Epithelial cell of esophagus (primary cell): ENCODE measurements at regions not wholly inside any gene's neighbourhood (a gene's known extent, or its start where the extent isn't known, plus 50 kb on each side); places are given as distances from the start of the nearest gene placed in this dataset.

Experiments used
- DNase-seq: peaks from one replicate; pipeline ENCODE4 v3.0.0; 2010; ENCODE audit warnings: low read depth
- H3K4me3 ChIP-seq: 2 replicates; pipeline ENCODE4 v1.5.1; 2011; ENCODE audit warnings: mild to moderate bottlenecking, low read length, control low read depth
- TF ChIP-seq, protein P1 (sequence below): IDR thresholded peaks from 2 replicates; pipeline ENCODE4 v1.5.1; 2011; ENCODE audit warnings: low read depth, mild to moderate bottlenecking, low read length, control low read depth, inconsistent platforms; ENCODE audit not compliant: insufficient read depth; ENCODE audit errors: missing control alignments

DNA sequence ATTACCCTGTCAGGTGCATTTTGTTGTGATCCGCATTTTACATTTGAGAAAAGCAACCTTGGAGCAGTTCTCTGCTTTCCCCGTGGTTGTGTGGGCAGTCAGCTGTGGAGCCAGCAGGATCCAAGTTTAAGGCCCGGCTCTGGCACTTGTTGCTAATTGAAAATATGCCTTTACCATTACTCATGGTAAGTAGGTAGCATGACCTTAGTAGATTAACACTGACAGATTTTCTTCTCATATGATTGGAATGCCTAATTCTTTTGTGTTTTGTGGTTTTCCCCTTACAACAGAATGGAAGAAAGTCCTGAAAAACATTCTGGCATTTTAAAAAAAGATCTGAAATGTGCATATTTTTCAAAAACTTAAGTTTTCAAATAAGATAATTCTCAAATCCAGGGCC lies 246.5 kb upstream of the LRRN1 start:
- no peak overlapping the region for H3K4me3 ChIP-seq
- TF ChIP-seq, protein P1, sequence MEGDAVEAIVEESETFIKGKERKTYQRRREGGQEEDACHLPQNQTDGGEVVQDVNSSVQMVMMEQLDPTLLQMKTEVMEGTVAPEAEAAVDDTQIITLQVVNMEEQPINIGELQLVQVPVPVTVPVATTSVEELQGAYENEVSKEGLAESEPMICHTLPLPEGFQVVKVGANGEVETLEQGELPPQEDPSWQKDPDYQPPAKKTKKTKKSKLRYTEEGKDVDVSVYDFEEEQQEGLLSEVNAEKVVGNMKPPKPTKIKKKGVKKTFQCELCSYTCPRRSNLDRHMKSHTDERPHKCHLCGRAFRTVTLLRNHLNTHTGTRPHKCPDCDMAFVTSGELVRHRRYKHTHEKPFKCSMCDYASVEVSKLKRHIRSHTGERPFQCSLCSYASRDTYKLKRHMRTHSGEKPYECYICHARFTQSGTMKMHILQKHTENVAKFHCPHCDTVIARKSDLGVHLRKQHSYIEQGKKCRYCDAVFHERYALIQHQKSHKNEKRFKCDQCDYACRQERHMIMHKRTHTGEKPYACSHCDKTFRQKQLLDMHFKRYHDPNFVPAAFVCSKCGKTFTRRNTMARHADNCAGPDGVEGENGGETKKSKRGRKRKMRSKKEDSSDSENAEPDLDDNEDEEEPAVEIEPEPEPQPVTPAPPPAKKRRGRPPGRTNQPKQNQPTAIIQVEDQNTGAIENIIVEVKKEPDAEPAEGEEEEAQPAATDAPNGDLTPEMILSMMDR, result no peak
- peak; percentile 7 for DNase-seq

DNA sequence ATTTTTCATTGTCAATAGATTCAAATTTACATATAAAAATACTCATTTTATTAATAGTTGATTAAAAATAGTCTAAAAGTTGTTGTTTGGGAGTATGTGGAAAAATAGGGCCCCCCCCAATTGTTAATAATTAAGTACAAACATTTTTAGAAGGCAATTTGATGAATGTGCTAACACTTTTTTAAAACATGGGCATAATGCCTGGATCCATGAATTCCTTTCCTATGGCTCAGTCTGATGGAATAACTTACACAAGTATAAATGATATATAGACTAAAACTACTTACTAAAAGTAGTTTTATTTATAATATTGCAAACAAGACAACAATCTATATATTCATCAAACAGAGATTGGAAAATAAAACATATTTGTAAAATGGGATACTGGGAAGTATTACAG lies 247.2 kb upstream of the LRRN1 start:
- TF ChIP-seq, protein P1, result no peak
- DNase-seq, result no peak
- no peak overlapping the region for H3K4me3 ChIP-seq

DNA sequence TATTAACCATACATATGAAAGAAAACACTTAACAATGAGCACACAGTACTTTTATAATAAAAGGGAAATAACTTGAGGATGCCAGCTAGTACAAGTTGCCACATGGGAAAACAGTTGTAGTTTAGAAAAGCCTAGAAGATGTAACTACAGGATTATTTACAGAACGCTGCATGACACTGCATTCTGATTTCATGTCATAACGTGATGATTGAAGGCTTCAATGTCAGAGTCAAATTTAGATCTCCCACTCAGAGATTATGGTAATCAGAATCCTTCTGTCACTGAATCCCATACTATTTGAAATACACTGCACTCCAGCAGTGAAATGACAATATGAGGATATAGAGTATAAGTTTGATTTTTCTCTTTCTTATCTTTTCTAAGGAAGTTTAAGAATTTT lies 253.9 kb upstream of the LRRN1 start:
- TF ChIP-seq, protein P1, result no peak
- no peak overlapping the region for H3K4me3 ChIP-seq
- no peak for DNase-seq

DNA sequence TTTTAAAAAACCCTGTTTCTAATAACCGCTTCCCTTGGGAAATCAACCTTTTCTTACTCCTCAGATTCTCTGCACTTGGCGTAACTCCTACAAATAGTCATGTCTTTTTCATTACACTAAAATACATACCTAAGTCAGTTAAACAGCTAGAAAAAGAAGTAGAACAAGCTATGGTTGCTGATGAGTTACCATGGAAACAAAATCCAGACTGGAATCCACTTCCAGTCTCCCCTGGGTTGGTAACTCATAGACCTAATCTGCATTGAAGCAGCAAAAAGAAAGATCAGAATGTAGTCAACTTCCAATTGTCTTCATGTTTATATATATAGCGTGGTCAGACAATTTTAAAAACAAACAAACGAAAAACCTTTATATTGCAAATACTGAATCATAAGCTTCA lies 260.8 kb upstream of the LRRN1 start:
- TF ChIP-seq, protein P1, result no peak
- no peak for DNase-seq
- no peak overlapping the region for H3K4me3 ChIP-seq

DNA sequence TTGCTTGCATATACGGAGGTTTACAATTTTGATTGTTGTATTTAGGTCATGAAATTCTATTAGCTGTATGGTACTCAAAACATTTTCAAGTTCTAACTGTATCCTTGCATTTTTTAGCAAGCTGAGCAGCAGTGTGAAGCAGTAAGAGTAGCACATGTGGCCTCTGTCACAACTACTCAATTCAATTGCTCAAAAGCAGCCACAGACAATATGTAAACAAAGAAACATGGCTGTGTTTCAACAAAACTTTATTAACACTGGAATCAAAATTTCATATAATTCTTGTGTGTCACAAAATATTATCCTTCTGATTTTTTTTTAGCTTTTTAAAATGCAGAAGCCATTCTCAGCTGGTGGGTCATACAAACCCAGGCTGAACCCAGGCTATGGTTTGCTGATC lies 266.7 kb upstream of the LRRN1 start:
- DNase-seq, result no peak
- TF ChIP-seq, protein P1, result no peak
- H3K4me3 ChIP-seq, result no peak overlapping the region

DNA sequence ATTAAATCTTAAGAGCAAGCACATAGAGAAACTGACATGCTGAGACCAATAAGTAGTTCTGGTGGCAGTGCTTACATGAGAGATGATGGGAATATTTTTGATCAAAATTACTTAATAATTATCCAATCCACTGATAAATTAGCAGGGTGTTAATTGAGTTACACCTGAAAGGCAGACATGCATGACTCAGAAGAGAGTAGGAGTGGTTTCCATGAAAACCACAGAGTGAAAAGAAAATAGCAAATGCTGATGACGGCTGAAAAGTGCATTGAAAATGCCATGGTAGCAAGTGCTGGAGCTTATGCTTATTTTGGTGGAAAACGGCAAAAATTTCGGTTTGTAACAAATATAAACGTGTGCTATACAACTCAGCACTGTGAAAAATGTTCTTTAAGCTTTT lies 267.8 kb upstream of the LRRN1 start:
- no peak for DNase-seq
- H3K4me3 ChIP-seq, result no peak overlapping the region
- TF ChIP-seq, protein P1, result no peak

DNA sequence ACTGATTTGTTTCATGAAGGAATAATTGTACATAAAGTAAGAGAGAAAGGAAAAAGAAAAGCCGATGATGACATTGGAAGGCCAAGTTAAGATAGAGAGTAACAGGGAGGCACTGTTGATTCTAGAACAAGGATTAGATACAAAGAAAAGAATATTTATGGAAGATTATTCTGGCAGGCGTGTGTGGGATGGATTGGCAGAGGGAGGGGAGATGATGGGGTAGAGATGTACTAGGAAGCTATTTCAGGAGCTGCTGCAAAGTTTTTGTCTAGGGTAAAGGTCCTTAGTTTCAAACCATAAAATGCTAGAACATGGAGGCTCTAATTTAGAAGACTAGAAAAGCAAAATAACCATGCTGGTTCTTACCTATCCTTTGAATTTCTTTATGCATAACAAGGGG lies 280.0 kb upstream of the LRRN1 start:
- H3K4me3 ChIP-seq, result no peak overlapping the region
- TF ChIP-seq, protein P1, result no peak
- no peak for DNase-seq
